Progenitor cell of endocrine pancreas (in vitro differentiated cells): ENCODE measurements at regions not wholly inside any gene's neighbourhood (a gene's known extent, or its start where the extent isn't known, plus 50 kb on each side); places are given as distances from the start of the nearest gene placed in this dataset.

Experiments used
- DNase-seq: peaks from one replicate; pipeline ENCODE4 v3.0.0; 2021; ENCODE audit warnings: low spot score; ENCODE audit not compliant: unreplicated experiment
- H3K27ac Mint-ChIP-seq: 2 replicates; pipeline ENCODE4 v1.8.0; 2021; ENCODE audit warnings: mild to moderate bottlenecking, moderate library complexity, mixed read lengths
- H3K27me3 Mint-ChIP-seq: 2 replicates; pipeline ENCODE4 v1.8.0; 2021; ENCODE audit warnings: mixed read lengths
- H3K36me3 Mint-ChIP-seq: 2 replicates; pipeline ENCODE4 v1.8.0; 2022; ENCODE audit warnings: mixed read lengths; ENCODE audit not compliant: insufficient read depth
- H3K4me1 Mint-ChIP-seq: 2 replicates; pipeline ENCODE4 v1.8.0; 2021; ENCODE audit warnings: low read depth, mixed read lengths
- H3K4me3 Mint-ChIP-seq: 2 replicates; pipeline ENCODE4 v1.8.0; 2021; ENCODE audit warnings: low read depth, mild to moderate bottlenecking, moderate library complexity, mixed read lengths
- H3K9me3 Mint-ChIP-seq: 2 replicates; pipeline ENCODE4 v1.8.0; 2021; ENCODE audit warnings: low read depth, mixed read lengths
- TF ChIP-seq, protein P1 (sequence below): fragments of 200-600 bp; sonication (generic); IDR thresholded peaks from one replicate; pipeline ENCODE4 v1.5.0; 2021; ENCODE audit warnings: antibody characterized with exemption, mild to moderate bottlenecking; ENCODE audit not compliant: unreplicated experiment

DNA sequence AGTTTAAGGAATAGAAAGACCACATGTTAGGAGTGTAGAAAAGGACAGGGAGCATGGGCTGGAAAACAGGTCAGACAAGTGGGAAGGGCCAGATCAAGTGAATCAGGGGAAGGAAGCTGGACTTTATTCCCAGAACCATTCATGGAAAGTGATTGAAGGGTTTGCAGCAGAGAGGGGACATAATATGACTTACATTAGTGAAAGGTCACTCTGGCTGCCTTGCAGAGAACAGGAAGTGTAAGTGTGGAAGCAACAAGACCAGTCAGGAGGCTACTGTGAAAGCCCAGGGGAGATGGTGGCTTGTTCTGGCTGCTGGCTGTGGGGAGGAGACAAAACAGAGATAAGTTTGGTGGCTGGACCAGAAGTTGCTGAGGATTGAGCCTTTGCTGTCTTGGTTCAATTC is 69.1 kb downstream of the VCPKMT start:
- Mint-ChIP-seq H3K4me1 (peaks cover 9% of the 10 kb centered on the region), H3K27me3 (no peaks in the 10 kb centered on the region), H3K4me3 (no peak overlapping the region), H3K27ac (no peak overlapping the region), H3K9me3 (peaks cover 4% of the 10 kb centered on the region), H3K36me3 (no peaks in the 10 kb centered on the region)
- DNase-seq: no peak
- TF ChIP-seq, protein P1, sequence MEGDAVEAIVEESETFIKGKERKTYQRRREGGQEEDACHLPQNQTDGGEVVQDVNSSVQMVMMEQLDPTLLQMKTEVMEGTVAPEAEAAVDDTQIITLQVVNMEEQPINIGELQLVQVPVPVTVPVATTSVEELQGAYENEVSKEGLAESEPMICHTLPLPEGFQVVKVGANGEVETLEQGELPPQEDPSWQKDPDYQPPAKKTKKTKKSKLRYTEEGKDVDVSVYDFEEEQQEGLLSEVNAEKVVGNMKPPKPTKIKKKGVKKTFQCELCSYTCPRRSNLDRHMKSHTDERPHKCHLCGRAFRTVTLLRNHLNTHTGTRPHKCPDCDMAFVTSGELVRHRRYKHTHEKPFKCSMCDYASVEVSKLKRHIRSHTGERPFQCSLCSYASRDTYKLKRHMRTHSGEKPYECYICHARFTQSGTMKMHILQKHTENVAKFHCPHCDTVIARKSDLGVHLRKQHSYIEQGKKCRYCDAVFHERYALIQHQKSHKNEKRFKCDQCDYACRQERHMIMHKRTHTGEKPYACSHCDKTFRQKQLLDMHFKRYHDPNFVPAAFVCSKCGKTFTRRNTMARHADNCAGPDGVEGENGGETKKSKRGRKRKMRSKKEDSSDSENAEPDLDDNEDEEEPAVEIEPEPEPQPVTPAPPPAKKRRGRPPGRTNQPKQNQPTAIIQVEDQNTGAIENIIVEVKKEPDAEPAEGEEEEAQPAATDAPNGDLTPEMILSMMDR: no peak

DNA sequence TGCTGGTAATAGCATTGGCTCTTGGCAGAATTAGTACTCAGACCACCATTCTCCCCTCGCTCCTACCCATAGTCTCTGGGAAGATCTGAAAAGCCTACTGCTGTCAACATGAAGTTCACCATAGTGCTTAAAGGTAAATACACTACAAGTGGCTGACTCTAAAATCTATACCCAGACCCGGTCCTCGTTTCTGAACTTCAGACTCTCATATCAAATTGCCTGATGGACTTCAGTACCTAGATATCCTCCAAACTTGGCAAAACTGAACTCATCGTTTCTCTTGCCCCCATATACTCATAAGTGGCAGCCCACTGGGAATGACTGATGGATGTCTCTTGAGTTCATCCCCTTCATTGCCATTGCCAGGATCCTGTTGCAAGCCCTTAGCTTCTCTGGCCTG is 67.3 kb downstream of the VCPKMT start:
- H3K4me1 Mint-ChIP-seq: peaks cover 9% of the 10 kb centered on the region
- H3K36me3 Mint-ChIP-seq: no peaks in the 10 kb centered on the region
- H3K9me3 Mint-ChIP-seq: peaks cover 4% of the 10 kb centered on the region
- TF ChIP-seq, protein P1: no peak
- no peaks in the 10 kb centered on the region for H3K27me3 Mint-ChIP-seq
- H3K27ac Mint-ChIP-seq: no peak overlapping the region
- H3K4me3 Mint-ChIP-seq: no peak overlapping the region
- no peak for DNase-seq

DNA sequence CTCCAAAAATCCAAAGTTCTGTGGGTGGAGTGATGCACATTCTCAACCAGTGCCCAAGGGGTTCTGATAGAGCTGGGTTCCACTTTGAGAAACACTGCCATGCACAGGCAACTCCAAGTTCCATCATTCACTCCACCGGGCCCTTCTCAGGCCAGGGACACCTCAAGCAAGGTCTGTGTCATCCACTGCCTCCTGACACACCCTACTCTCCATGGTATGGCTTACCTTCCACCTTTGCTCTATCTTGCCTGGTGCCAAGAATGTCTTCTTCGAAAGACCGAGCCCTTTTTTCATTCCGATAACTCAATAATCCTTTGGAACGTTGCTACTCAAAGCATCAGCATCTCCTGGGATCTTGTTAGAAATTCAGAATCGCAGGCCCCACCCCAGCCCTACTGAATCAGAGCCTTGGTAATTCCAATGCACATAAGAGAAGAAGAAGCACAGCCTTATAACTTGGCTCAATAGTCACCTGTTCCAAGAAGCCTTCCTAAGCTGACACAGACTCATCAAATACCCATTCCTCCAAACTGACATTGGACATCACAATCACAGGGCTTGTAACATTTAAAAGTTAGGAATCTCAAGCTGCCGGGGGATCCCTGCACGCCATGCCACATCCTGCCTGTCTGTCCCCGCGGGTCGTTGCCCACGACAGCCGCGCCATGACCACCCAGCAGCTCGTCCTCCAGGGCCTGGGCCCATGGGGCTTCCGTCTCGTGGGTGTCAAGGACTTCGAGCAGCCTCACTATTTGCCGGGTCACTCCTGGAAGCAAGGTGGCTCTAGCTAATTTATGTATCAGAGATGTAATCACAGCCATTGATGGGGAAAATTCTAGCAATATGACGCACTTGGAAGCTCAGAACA is 66.4 kb downstream of the VCPKMT start:
- no peak for DNase-seq
- no peak overlapping the region for H3K4me3 Mint-ChIP-seq
- peaks cover 4% of the 10 kb centered on the region for H3K9me3 Mint-ChIP-seq
- no peaks in the 10 kb centered on the region for H3K27me3 Mint-ChIP-seq
- H3K27ac Mint-ChIP-seq: no peak overlapping the region
- TF ChIP-seq, protein P1: no peak
- peaks cover 9% of the 10 kb centered on the region for H3K4me1 Mint-ChIP-seq
- no peaks in the 10 kb centered on the region for H3K36me3 Mint-ChIP-seq

DNA sequence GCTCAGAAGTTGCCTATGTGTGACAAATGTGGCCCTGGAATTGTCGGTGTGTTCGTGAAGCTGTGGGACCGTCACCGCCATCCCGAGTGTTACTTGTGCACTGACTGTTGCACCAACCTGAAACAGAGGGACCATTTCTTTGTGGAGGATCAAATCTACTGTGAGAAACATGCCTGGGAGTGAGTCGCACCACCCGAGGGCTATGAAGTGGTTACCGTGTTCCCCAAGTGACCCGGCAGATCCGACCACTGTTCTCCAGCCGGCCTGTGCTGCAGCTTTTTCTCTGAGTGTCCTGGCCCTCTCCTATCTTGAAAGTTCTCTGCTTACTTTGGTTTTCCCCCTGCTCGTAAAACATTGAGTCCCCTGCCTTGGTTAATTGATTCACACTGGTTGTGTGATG is 65.3 kb downstream of the VCPKMT start:
- Mint-ChIP-seq H3K36me3 (no peaks in the 10 kb centered on the region), H3K9me3 (no peaks in the 10 kb centered on the region), H3K27me3 (no peaks in the 10 kb centered on the region), H3K4me3 (no peak overlapping the region), H3K4me1 (peaks cover 7% of the 10 kb centered on the region), H3K27ac (no peak overlapping the region)
- TF ChIP-seq, protein P1: no peak
- no peak for DNase-seq

DNA sequence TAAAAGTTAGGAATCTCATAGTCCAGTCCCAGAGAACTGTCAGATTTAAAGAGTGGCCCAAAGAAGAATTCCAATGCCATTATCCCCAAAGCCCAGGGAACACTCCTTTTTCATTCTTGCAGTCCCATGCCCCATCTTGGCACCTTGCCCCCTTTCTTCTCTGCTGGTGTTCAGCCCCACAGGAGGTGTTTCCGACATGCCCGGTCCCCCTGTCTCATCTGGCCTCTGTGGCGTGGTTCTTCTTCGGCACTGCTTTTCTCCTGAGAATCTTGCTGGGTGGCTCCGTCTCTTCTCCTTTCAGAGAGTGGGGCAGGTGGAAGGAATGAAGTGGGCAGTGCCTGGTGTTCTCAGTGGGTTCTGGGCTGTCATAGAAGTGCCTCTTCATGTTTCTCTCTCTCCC is 64.7 kb downstream of the VCPKMT start:
- Mint-ChIP-seq H3K27ac (no peak overlapping the region), H3K27me3 (peaks cover under 1% of the 10 kb centered on the region), H3K4me1 (peaks cover 4% of the 10 kb centered on the region), H3K4me3 (no peak overlapping the region), H3K36me3 (no peaks in the 10 kb centered on the region), H3K9me3 (no peaks in the 10 kb centered on the region)
- TF ChIP-seq, protein P1: no peak
- no peak for DNase-seq
